Neural cell (in vitro differentiated cells): ENCODE measurements at regions not wholly inside any gene's neighbourhood (a gene's known extent, or its start where the extent isn't known, plus 50 kb on each side); places are given as distances from the start of the nearest gene placed in this dataset.

ENCODE experiments used
- H2AFZ ChIP-seq: fragments of 200-600, 300-800 bp; sonication (generic), shearing (Covaris generic); 2 replicates; pipeline ENCODE4 v1.6.0; 2014; ENCODE audit warnings: low read depth, mild to moderate bottlenecking, antibody characterized with exemption, low read length, moderate library complexity
- H3F3A ChIP-seq: fragments of 200-600 bp; shearing (Covaris generic); 2 replicates; pipeline ENCODE4 v1.6.1; 2016; ENCODE audit warnings: mild to moderate bottlenecking, moderate library complexity, mixed read lengths, antibody characterized with exemption, low read length; ENCODE audit not compliant: insufficient read depth, poor library complexity, severe bottlenecking
- H3K27ac ChIP-seq: fragments of 200-600, 300-800 bp; sonication (generic), shearing (Covaris generic); 2 replicates; pipeline ENCODE4 v1.5.1; 2014; ENCODE audit warnings: mild to moderate bottlenecking, low read length, moderate library complexity
- H3K27me3 ChIP-seq: fragments of 300-800, 200-600 bp; sonication (generic), shearing (Covaris generic); 2 replicates; pipeline ENCODE4 v1.6.0; 2014; ENCODE audit warnings: mild to moderate bottlenecking, low read depth, low read length, moderate library complexity; ENCODE audit not compliant: insufficient read depth
- H3K36me3 ChIP-seq: fragments of 300-800, 200-600 bp; sonication (generic), shearing (Covaris generic); 2 replicates; pipeline ENCODE4 v1.5.1; 2014; ENCODE audit warnings: mild to moderate bottlenecking, antibody characterized with exemption, low read length, moderate library complexity; ENCODE audit not compliant: insufficient read depth
- H3K4me2 ChIP-seq: fragments of 300-800, 200-600 bp; sonication (generic), shearing (Covaris generic); 2 replicates; pipeline ENCODE4 v1.6.0; 2014; ENCODE audit warnings: mild to moderate bottlenecking, low read length
- H3K4me3 ChIP-seq: fragments of 300-800, 200-600 bp; sonication (generic), shearing (Covaris generic); 2 replicates; pipeline ENCODE4 v1.5.1; 2014; ENCODE audit warnings: mild to moderate bottlenecking, low read length, moderate library complexity
- H3K79me2 ChIP-seq: fragments of 200-600 bp; shearing (Covaris generic); replicated peaks from 2 replicates; pipeline ENCODE4 v1.6.0; 2014; ENCODE audit warnings: mild to moderate bottlenecking, low read length, moderate library complexity; ENCODE audit not compliant: insufficient read depth
- H3K9ac ChIP-seq: fragments of 300-800, 200-600 bp; sonication (generic), shearing (Covaris generic); 2 replicates; pipeline ENCODE4 v1.6.1; 2016; ENCODE audit warnings: mild to moderate bottlenecking, low read length, mixed read lengths
- H3K9me2 ChIP-seq: fragments of 200-600 bp; shearing (Covaris generic); 2 replicates; pipeline ENCODE4 v1.6.1; 2016; ENCODE audit warnings: mild to moderate bottlenecking, low read length, mixed read lengths; ENCODE audit not compliant: insufficient read depth
- H3K9me3 ChIP-seq: fragments of 200-600, 300-800 bp; sonication (generic), shearing (Covaris generic); 2 replicates; pipeline ENCODE4 v1.6.1; 2016; ENCODE audit warnings: mild to moderate bottlenecking, mixed run types, low read length, moderate library complexity, mixed read lengths
- H4K20me1 ChIP-seq: fragments of 200-600 bp; shearing (Covaris generic); 2 replicates; pipeline ENCODE4 v1.6.1; 2016; ENCODE audit warnings: mild to moderate bottlenecking, mixed run types; ENCODE audit not compliant: insufficient read depth
- EP300 ChIP-seq: fragments of 450-650 bp; conservative IDR thresholded peaks from 2 replicates; pipeline ENCODE4 v1.6.1; 2014; ENCODE audit warnings: antibody characterized with exemption, mild to moderate bottlenecking, moderate library complexity; ENCODE audit not compliant: poor library complexity, severe bottlenecking
- EZH2 ChIP-seq: fragments of 200-600, 300-800 bp; shearing (Covaris generic), sonication (generic); IDR thresholded peaks from 2 replicates; pipeline ENCODE4 v1.6.1; 2014; ENCODE audit warnings: antibody characterized with exemption, low read length, borderline replicate concordance, mild to moderate bottlenecking; ENCODE audit not compliant: insufficient read depth, poor library complexity, severe bottlenecking
- MXI1 ChIP-seq: fragments of 450-650 bp; conservative IDR thresholded peaks from 2 replicates; pipeline ENCODE4 v1.6.1; 2014; ENCODE audit warnings: antibody characterized with exemption, mild to moderate bottlenecking; ENCODE audit not compliant: poor library complexity, severe bottlenecking
- POLR2AphosphoS5 ChIP-seq: IDR thresholded peaks from 2 replicates; pipeline ENCODE4 v1.6.1; 2012
- RAD21 ChIP-seq: fragments of 450-650 bp; conservative IDR thresholded peaks from 2 replicates; pipeline ENCODE4 v1.6.1; 2014; ENCODE audit warnings: antibody characterized with exemption, mild to moderate bottlenecking, moderate library complexity
- SMC3 ChIP-seq: fragments of 450-650 bp; conservative IDR thresholded peaks from 2 replicates; pipeline ENCODE4 v1.6.1; 2014; ENCODE audit warnings: antibody characterized with exemption, mild to moderate bottlenecking, moderate library complexity; ENCODE audit not compliant: poor library complexity
- TAF1 ChIP-seq: IDR thresholded peaks from 2 replicates; pipeline ENCODE4 v1.6.1; 2012; ENCODE audit warnings: low read depth
- TF ChIP-seq, protein P1 (sequence below): fragments of 450-650 bp; IDR thresholded peaks from 2 replicates; pipeline ENCODE4 v1.5.1; 2014; ENCODE audit warnings: antibody characterized with exemption, mild to moderate bottlenecking, moderate library complexity; ENCODE audit not compliant: poor library complexity, severe bottlenecking
- TF ChIP-seq, protein P2 (sequence below): IDR thresholded peaks from 2 replicates; pipeline ENCODE4 v1.6.1; 2012; ENCODE audit warnings: borderline replicate concordance

DNA sequence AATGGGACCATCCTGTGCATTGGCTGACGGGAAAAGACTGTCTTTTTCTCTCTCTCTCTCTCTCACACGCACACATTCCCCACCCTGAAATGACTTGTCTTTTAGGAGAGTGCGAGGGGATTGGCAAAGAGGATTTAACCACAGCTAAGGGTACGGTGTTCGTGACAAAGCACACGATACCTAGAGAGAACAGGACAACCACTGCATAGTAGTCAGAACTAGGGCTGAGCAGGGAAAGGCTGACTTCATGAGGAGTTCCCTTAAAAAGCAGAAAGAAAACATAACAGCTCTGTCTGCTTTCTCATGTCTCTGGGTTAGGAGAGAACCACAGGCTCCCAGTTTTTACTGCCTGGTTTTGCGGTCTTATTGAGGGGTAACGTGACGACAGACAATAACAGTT lies 742.8 kb upstream of the SOX9 start:
- H3K4me2 ChIP-seq: no peak overlapping the region
- H3K4me3 ChIP-seq: no peak overlapping the region
- TF ChIP-seq, protein P1, sequence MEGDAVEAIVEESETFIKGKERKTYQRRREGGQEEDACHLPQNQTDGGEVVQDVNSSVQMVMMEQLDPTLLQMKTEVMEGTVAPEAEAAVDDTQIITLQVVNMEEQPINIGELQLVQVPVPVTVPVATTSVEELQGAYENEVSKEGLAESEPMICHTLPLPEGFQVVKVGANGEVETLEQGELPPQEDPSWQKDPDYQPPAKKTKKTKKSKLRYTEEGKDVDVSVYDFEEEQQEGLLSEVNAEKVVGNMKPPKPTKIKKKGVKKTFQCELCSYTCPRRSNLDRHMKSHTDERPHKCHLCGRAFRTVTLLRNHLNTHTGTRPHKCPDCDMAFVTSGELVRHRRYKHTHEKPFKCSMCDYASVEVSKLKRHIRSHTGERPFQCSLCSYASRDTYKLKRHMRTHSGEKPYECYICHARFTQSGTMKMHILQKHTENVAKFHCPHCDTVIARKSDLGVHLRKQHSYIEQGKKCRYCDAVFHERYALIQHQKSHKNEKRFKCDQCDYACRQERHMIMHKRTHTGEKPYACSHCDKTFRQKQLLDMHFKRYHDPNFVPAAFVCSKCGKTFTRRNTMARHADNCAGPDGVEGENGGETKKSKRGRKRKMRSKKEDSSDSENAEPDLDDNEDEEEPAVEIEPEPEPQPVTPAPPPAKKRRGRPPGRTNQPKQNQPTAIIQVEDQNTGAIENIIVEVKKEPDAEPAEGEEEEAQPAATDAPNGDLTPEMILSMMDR: no peak
- TF ChIP-seq EP300 (no peak), EZH2 (no peak), POLR2AphosphoS5 (no peak), MXI1 (no peak), TAF1 (no peak), RAD21 (no peak), SMC3 (no peak)
- TF ChIP-seq, protein P2, sequence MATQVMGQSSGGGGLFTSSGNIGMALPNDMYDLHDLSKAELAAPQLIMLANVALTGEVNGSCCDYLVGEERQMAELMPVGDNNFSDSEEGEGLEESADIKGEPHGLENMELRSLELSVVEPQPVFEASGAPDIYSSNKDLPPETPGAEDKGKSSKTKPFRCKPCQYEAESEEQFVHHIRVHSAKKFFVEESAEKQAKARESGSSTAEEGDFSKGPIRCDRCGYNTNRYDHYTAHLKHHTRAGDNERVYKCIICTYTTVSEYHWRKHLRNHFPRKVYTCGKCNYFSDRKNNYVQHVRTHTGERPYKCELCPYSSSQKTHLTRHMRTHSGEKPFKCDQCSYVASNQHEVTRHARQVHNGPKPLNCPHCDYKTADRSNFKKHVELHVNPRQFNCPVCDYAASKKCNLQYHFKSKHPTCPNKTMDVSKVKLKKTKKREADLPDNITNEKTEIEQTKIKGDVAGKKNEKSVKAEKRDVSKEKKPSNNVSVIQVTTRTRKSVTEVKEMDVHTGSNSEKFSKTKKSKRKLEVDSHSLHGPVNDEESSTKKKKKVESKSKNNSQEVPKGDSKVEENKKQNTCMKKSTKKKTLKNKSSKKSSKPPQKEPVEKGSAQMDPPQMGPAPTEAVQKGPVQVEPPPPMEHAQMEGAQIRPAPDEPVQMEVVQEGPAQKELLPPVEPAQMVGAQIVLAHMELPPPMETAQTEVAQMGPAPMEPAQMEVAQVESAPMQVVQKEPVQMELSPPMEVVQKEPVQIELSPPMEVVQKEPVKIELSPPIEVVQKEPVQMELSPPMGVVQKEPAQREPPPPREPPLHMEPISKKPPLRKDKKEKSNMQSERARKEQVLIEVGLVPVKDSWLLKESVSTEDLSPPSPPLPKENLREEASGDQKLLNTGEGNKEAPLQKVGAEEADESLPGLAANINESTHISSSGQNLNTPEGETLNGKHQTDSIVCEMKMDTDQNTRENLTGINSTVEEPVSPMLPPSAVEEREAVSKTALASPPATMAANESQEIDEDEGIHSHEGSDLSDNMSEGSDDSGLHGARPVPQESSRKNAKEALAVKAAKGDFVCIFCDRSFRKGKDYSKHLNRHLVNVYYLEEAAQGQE: no peak
- no peaks in the 10 kb centered on the region for H3K27me3 ChIP-seq
- H3K79me2 ChIP-seq: no peaks in the 10 kb centered on the region
- H4K20me1 ChIP-seq: no peaks in the 10 kb centered on the region
- H2AFZ ChIP-seq: no peak overlapping the region
- H3K27ac ChIP-seq: no peak overlapping the region
- H3F3A ChIP-seq: no peaks in the 10 kb centered on the region
- no peaks in the 10 kb centered on the region for H3K9me2 ChIP-seq
- no peak overlapping the region for H3K9ac ChIP-seq
- H3K36me3 ChIP-seq: no peaks in the 10 kb centered on the region
- no peaks in the 10 kb centered on the region for H3K9me3 ChIP-seq

DNA sequence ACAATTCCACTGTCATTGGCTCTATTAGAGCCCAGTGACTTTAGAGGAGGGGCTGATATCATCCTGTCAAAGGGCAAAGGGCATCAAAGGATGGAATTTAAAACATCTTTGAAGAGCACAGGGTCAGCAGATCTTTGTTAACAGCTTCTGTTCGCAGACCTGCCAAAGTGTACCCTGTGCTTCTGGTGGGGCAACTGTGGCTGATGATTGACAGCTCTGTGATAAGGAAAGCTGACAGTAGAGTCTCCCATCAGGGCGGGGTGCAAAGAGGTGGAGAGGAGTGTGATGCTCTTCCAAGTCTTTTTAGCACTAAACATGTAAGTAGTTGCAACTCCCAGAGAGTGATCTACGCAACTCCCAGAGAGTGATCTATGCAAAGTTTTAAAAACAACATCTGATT lies 742.1 kb upstream of the SOX9 start:
- Histone ChIP-seq H3K9ac (no peak overlapping the region), H3K27ac (no peak overlapping the region), H3K36me3 (no peaks in the 10 kb centered on the region), H3K27me3 (no peaks in the 10 kb centered on the region), H3K4me3 (no peak overlapping the region), H3K79me2 (no peaks in the 10 kb centered on the region), H3K9me3 (no peaks in the 10 kb centered on the region), H4K20me1 (no peaks in the 10 kb centered on the region), H3F3A (no peaks in the 10 kb centered on the region), H2AFZ (no peak overlapping the region), H3K9me2 (no peaks in the 10 kb centered on the region), H3K4me2 (no peak overlapping the region)
- TF ChIP-seq POLR2AphosphoS5: no peak
- no peak for TF ChIP-seq SMC3
- TF ChIP-seq EZH2: no peak
- no peak for TF ChIP-seq MXI1
- TF ChIP-seq, protein P1: no peak
- TF ChIP-seq TAF1: no peak
- TF ChIP-seq RAD21: no peak
- TF ChIP-seq, protein P2: no peak
- TF ChIP-seq EP300: no peak
